GM12878 (cell line): ENCODE measurements at regions not wholly inside any gene's neighbourhood (a gene's known extent, or its start where the extent isn't known, plus 50 kb on each side); places are given as distances from the start of the nearest gene placed in this dataset.

Source experiments
- ATAC-seq: fragments of 200-7000 bp; cut with Tn5 transposase; 3 replicates; pipeline ENCODE4 v1.9.1; 2020; ENCODE audit warnings: mild to moderate bottlenecking, moderate library complexity
- BruUV-seq: library from RNA; stranded (reverse); fragments of 400-500 nt; replicated peaks from 2 replicates; lab custom pipeline; 2021; lab: Mats Ljungman, UMichigan
- CTCF ChIA-PET: fragments of 300-600 bp; sonication (Branson Sonifier 250); formaldehyde crosslinking; extraction: SDS; loops from one replicate; lab custom pipeline; 2021; ENCODE audit warnings: inconsistent platforms; lab: Yijun Ruan, JAX
- POLR2A ChIA-PET: fragments of 350-600 bp; formaldehyde crosslinking; extraction: SDS; loops from one replicate; lab custom pipeline; 2021; ENCODE audit warnings: inconsistent platforms; lab: Charles Lee
- RAD21 ChIA-PET: fragments of 300-600 bp; sonication (Branson Sonifier 250); formaldehyde crosslinking; loops from one replicate; lab custom pipeline; 2023; ENCODE audit warnings: antibody characterized with exemption; ENCODE audit not compliant: unreplicated experiment; lab: Charles Lee
- SMC1A ChIA-PET: fragments of 300-600 bp; sonication (Branson Sonifier 250); formaldehyde crosslinking; loops from one replicate; lab custom pipeline; 2023; ENCODE audit not compliant: unreplicated experiment, uncharacterized antibody; lab: Charles Lee
- DNase-seq: peaks from one replicate; pipeline ENCODE4 v3.0.0-alpha.2; 2011; ENCODE audit warnings: low read depth, low spot score
- FAIRE-seq: peaks from 3 replicates; lab custom pipeline; 2011; peaks lifted over from hg19 to GRCh38; lab: Jason Lieb, UNC
- H2AFZ ChIP-seq: 2 replicates; pipeline ENCODE4 v1.6.0; 2011; ENCODE audit warnings: low read depth, low read length, control low read depth; ENCODE audit not compliant: control insufficient read depth
- H3K27ac ChIP-seq: 2 replicates; pipeline ENCODE4 v1.5.1; 2011; ENCODE audit warnings: control low read depth; ENCODE audit not compliant: control insufficient read depth, insufficient read depth
- H3K27me3 ChIP-seq, 2 experiments: replicated peaks in 1 of 2; 2 replicates each; pipeline versions ENCODE4 v1.6.0 to v1.6.1; 2011; ENCODE audit warnings: low read length in 1 of 2; ENCODE audit not compliant: control insufficient read depth in 2 of 2, insufficient read depth in 2 of 2
- H3K36me3 ChIP-seq, 2 experiments: 2 replicates each; pipeline ENCODE4 v1.5.1; 2011; ENCODE audit warnings: low read length in 1 of 2; ENCODE audit not compliant: control insufficient read depth in 2 of 2, insufficient read depth in 2 of 2
- H3K4me1 ChIP-seq: 2 replicates; pipeline ENCODE4 v1.6.1; 2011; ENCODE audit warnings: mild to moderate bottlenecking, low read length, moderate library complexity, mixed read lengths; ENCODE audit not compliant: control insufficient read depth, insufficient read depth
- H3K4me2 ChIP-seq: 2 replicates; pipeline ENCODE4 v1.6.0; 2011; ENCODE audit warnings: control low read depth; ENCODE audit not compliant: control insufficient read depth, insufficient read depth
- H3K4me3 ChIP-seq: fragments of 200-600 bp; sonication (generic); 2 replicates; pipeline ENCODE4 v1.5.1; 2016
- H3K79me2 ChIP-seq: 2 replicates; pipeline ENCODE4 v1.6.0; 2011; ENCODE audit warnings: low read length; ENCODE audit not compliant: control insufficient read depth, insufficient read depth
- H3K9ac ChIP-seq: 2 replicates; pipeline ENCODE4 v1.8.0; 2011; ENCODE audit warnings: low read length, control low read depth, mixed read lengths; ENCODE audit not compliant: control insufficient read depth, insufficient read depth
- H3K9me3 ChIP-seq: replicated peaks from 3 replicates; pipeline ENCODE4 v1.5.1; 2011; ENCODE audit warnings: mild to moderate bottlenecking, low read length; ENCODE audit not compliant: control insufficient read depth, insufficient read depth
- H4K20me1 ChIP-seq: 2 replicates; pipeline ENCODE4 v1.6.0; 2011; ENCODE audit not compliant: control insufficient read depth, insufficient read depth
- BHLHE40 ChIP-seq, 2 experiments: fragments of 450-650 bp in 1 of 2; IDR thresholded peaks; 2 replicates each; pipeline ENCODE4 v1.6.1; 2011 to 2017; ENCODE audit warnings: low read depth in 2 of 2, borderline replicate concordance in 1 of 2, improper control_type of control experiment in 1 of 2, low read length in 1 of 2, mild to moderate bottlenecking in 1 of 2
- BMI1 ChIP-seq: fragments of 450-650 bp; IDR thresholded peaks from 2 replicates; pipeline ENCODE4 v1.6.1; 2016; ENCODE audit warnings: mild to moderate bottlenecking, moderate library complexity, borderline replicate concordance
- CREM ChIP-seq: IDR thresholded peaks from 2 replicates; pipeline ENCODE4 v1.6.1; 2014; ENCODE audit warnings: antibody characterized with exemption, low read depth
- HDAC6 ChIP-seq: fragments of 200-600 bp; sonication (generic); IDR thresholded peaks from one replicate; pipeline ENCODE4 v1.8.0; 2017; ENCODE audit warnings: antibody characterized with exemption; ENCODE audit not compliant: unreplicated experiment
- KLF5 ChIP-seq: fragments of 450-650 bp; IDR thresholded peaks from 2 replicates; pipeline ENCODE4 v1.6.1; 2014; ENCODE audit warnings: mild to moderate bottlenecking; ENCODE audit not compliant: partially characterized antibody
- MTA2 ChIP-seq: fragments of 450-650 bp; IDR thresholded peaks from 2 replicates; pipeline ENCODE4 v1.6.1; 2016; ENCODE audit warnings: low read depth, mild to moderate bottlenecking, moderate library complexity
- MYB ChIP-seq: fragments of 150-350 bp; IDR thresholded peaks from 2 replicates; pipeline ENCODE4 v1.6.1; 2014; ENCODE audit warnings: mild to moderate bottlenecking, low read depth, low read length, borderline replicate concordance
- PAX8 ChIP-seq: fragments of 450-650 bp; IDR thresholded peaks from 2 replicates; pipeline ENCODE4 v1.6.1; 2017; ENCODE audit warnings: mild to moderate bottlenecking, moderate library complexity
- PML ChIP-seq: IDR thresholded peaks from 2 replicates; pipeline ENCODE4 v1.6.1; 2012; ENCODE audit warnings: low read length, inconsistent platforms
- POLR2A ChIP-seq: IDR thresholded peaks from 2 replicates; pipeline ENCODE4 v1.6.1; 2011; ENCODE audit warnings: low read depth, mild to moderate bottlenecking, low read length
- RBBP5 ChIP-seq: fragments of 200-600 bp; sonication (generic); conservative IDR thresholded peaks from 2 replicates; pipeline ENCODE4 v1.6.1; 2016
- RCOR1 ChIP-seq: conservative IDR thresholded peaks from 2 replicates; pipeline ENCODE4 v1.6.1; 2012; ENCODE audit warnings: low read depth, low read length, improper control_type of control experiment
- STAT1 ChIP-seq: fragments of 450-650 bp; conservative IDR thresholded peaks from 2 replicates; pipeline ENCODE4 v1.6.1; 2014; ENCODE audit warnings: antibody characterized with exemption, mild to moderate bottlenecking
- TAF1 ChIP-seq: IDR thresholded peaks from 2 replicates; pipeline ENCODE4 v1.6.1; 2011; ENCODE audit warnings: mild to moderate bottlenecking, low read depth, low read length, borderline replicate concordance
- TCF12 ChIP-seq: IDR thresholded peaks from 2 replicates; pipeline ENCODE4 v1.6.1; 2011; ENCODE audit warnings: low read depth, mild to moderate bottlenecking, low read length
- ZNF274 ChIP-seq: IDR thresholded peaks from one replicate; pipeline ENCODE4 v1.8.0; 2011; ENCODE audit not compliant: insufficient read length, insufficient read depth
- WGBS: methylation state at CpG from one replicate; pipeline ENCODE4 v1.1.6; 2016; ENCODE audit warnings: low lambda C conversion rate; ENCODE audit not compliant: insufficient replicate concordance, insufficient coverage; ENCODE audit errors: missing lambda C conversion rate; 5-methylcytosine and 5-hydroxymethylcytosine counted together
- in situ Hi-C: fragments of 300-500 bp; cut with MboI; formaldehyde crosslinking; loops from 9 replicates; pipeline ENCODE4 v1.14.3; 2018; ENCODE audit warnings: mixed read lengths
- intact Hi-C: fragments of 100-400 bp; cut with micrococcal nuclease; formaldehyde crosslinking; loops from one replicate; pipeline ENCODE4 v1.14.2; 2022; ENCODE audit not compliant: unreplicated experiment
- TF ChIP-seq, protein P1 (sequence below): fragments of 450-650 bp; IDR thresholded peaks from 2 replicates; pipeline ENCODE4 v1.6.1; 2017; ENCODE audit warnings: mild to moderate bottlenecking, low read depth, inconsistent platforms; ENCODE audit not compliant: poor library complexity, severe bottlenecking
- TF ChIP-seq, protein P2 (sequence below): fragments of 450-650 bp; IDR thresholded peaks from 2 replicates; pipeline ENCODE4 v1.6.1; 2016; ENCODE audit warnings: mild to moderate bottlenecking

DNA sequence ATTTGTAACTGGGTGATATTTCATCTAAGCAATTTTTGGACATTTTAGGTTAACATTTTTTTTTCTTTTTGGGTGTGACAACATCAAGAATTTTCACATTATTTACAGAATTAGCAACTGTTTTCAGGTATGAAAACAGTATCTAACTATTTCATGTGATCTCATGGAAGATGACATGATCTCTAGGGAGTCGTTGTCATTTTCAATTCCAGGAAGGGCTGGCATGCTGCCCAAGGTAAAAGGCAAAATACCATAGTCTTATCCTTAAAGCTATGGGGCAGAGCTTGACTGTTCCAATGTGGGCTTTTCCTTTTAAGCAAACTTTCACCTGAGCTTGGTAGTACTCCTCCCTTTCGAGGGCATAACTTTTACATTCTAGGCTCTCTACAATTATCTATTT, 443.7 kb downstream of the DSEL start:
- in situ Hi-C loops = no loop called here
- FAIRE-seq = no peak
- 17% methylated on average over 2 of the region's 2 CpGs for WGBS
- no peaks in the 10 kb centered on the region for H3K79me2 ChIP-seq
- no peaks in the 10 kb centered on the region for H3K9me3 ChIP-seq
- ChIA-PET SMC1A (no interaction called here), RAD21 (no interaction called here)
- BruUV-seq = no TSS peak
- no peak overlapping the region for H3K27ac ChIP-seq
- no peak for ATAC-seq
- no peaks in the 10 kb centered on the region for H3K27me3 ChIP-seq
- no peak overlapping the region for H3K4me2 ChIP-seq
- H4K20me1 ChIP-seq = no peaks in the 10 kb centered on the region
- no peak for TF ChIP-seq MYB
- TF ChIP-seq MTA2 = no peak
- TF ChIP-seq BHLHE40 (IDR thresholded peaks at IDR 0.05; ENCODE audit: borderline replicate concordance in 1 of 2, low read depth in 2 of 2, low read length in 1 of 2) = no peak
- no peak for TF ChIP-seq PAX8
- TF ChIP-seq KLF5 = no peak
- TF ChIP-seq PML = no peak
- TF ChIP-seq POLR2A = no peak
- TF ChIP-seq ZNF274 = no peak
- no peak for TF ChIP-seq TCF12
- TF ChIP-seq STAT1 = no peak
- TF ChIP-seq RCOR1 = no peak
- TF ChIP-seq, all 136 proteins: peak for 0
- ChIA-PET CTCF (no interaction called here), POLR2A (interaction anchor here (0.7 kb wide), 1 partner anchor 11 kb away, joined by 4 read pairs; no protein-coding TSS in a partner anchor)
- Histone ChIP-seq H3K36me3 (no peaks in the 10 kb centered on the region), H3K4me1 (no peaks in the 10 kb centered on the region), H3K9ac (no peak overlapping the region), H3K4me3 (no peak overlapping the region), H2AFZ (no peak overlapping the region)
- intact Hi-C loops = no loop called here
- DNase-seq = no peak

DNA sequence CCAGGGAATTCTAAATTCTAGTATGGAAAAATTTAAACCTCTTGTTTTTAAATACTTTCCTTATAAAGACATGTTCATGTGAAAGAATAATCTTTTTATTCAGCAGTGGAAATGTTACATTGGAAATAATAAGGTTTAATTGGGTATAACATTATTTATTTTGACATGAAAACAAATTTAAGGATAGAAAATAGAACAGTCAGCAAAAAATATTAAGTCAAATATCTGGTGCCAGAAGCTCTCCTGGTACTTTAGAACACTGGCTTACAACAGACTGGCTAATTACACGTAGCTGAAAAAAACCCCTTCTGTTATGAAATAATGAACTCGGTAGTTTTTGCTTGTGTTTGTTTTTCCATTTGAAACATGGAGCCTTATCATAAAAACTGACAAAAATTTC, 447.9 kb downstream of the DSEL start:
- 18% methylated on average over 2 of the region's 2 CpGs for WGBS
- BruUV-seq = no TSS peak
- CTCF ChIA-PET = no interaction called here
- TF ChIP-seq TAF1 = no peak
- TF ChIP-seq CREM = no peak
- TF ChIP-seq BMI1 = no peak
- TF ChIP-seq, protein P1, sequence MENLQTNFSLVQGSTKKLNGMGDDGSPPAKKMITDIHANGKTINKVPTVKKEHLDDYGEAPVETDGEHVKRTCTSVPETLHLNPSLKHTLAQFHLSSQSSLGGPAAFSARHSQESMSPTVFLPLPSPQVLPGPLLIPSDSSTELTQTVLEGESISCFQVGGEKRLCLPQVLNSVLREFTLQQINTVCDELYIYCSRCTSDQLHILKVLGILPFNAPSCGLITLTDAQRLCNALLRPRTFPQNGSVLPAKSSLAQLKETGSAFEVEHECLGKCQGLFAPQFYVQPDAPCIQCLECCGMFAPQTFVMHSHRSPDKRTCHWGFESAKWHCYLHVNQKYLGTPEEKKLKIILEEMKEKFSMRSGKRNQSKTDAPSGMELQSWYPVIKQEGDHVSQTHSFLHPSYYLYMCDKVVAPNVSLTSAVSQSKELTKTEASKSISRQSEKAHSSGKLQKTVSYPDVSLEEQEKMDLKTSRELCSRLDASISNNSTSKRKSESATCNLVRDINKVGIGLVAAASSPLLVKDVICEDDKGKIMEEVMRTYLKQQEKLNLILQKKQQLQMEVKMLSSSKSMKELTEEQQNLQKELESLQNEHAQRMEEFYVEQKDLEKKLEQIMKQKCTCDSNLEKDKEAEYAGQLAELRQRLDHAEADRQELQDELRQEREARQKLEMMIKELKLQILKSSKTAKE = no peak
- TF ChIP-seq HDAC6 = no peak
- TF ChIP-seq, protein P2, sequence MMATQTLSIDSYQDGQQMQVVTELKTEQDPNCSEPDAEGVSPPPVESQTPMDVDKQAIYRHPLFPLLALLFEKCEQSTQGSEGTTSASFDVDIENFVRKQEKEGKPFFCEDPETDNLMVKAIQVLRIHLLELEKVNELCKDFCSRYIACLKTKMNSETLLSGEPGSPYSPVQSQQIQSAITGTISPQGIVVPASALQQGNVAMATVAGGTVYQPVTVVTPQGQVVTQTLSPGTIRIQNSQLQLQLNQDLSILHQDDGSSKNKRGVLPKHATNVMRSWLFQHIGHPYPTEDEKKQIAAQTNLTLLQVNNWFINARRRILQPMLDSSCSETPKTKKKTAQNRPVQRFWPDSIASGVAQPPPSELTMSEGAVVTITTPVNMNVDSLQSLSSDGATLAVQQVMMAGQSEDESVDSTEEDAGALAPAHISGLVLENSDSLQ = no peak
- TF ChIP-seq RBBP5 = no peak

More for the DNA sequence above, 447.9 kb downstream of the DSEL start:
- FAIRE-seq (no peak), ATAC-seq (no peak), DNase-seq (no peak)
- no peak overlapping the region for H2AFZ ChIP-seq
- no peaks in the 10 kb centered on the region for H3K36me3 ChIP-seq
- no peaks in the 10 kb centered on the region for H3K27me3 ChIP-seq
- ChIA-PET SMC1A (no interaction called here), RAD21 (no interaction called here), POLR2A (no interaction called here)
- no peaks in the 10 kb centered on the region for H3K79me2 ChIP-seq
- intact Hi-C loops (no loop called here), in situ Hi-C loops (no loop called here)
- no peak overlapping the region for H3K27ac ChIP-seq
- H3K4me3 ChIP-seq = no peak overlapping the region
- no peaks in the 10 kb centered on the region for H4K20me1 ChIP-seq
- no peak overlapping the region for H3K4me2 ChIP-seq
- no peaks in the 10 kb centered on the region for H3K4me1 ChIP-seq
- H3K9ac ChIP-seq = no peak overlapping the region
- H3K9me3 ChIP-seq = no peaks in the 10 kb centered on the region
